Hematopoietic multipotent progenitor cell treated with erythropoietin and hydrocortisone succinate and interleukin-3 and kit ligand, for 8 days (in vitro differentiated cells): ENCODE measurements at regions not wholly inside any gene's neighbourhood (a gene's known extent, or its start where the extent isn't known, plus 50 kb on each side); places are given as distances from the start of the nearest gene placed in this dataset.
A peak's percentile ranks its signal among the peaks of the same experiment; 100 is the strongest.

ENCODE experiments used
- DNase-seq: peaks from one replicate; pipeline ENCODE4 v3.0.0-alpha.2; 2015

GRCh38 chr5:106167766-106168165 is 1503.0 kb downstream of the EFNA5 start:
- no peak for DNase-seq

GRCh38 chr5:106163233-106163632 is 1507.5 kb downstream of the EFNA5 start:
- no peak for DNase-seq

GRCh38 chr5:106159616-106160015 is 1511.1 kb downstream of the EFNA5 start:
- no peak for DNase-seq

- no peak for DNase-seq
Measured at GRCh38 chr5:106154280-106154716, 1516.4 kb downstream of the EFNA5 start.

- DNase-seq, result no peak
Measured at GRCh38 chr5:106152569-106152968, 1518.2 kb downstream of the EFNA5 start.

- no peak for DNase-seq
Measured at GRCh38 chr5:106142116-106142515, 1528.6 kb downstream of the EFNA5 start.

GRCh38 chr5:106140101-106140500 is 1530.6 kb downstream of the EFNA5 start:
- DNase-seq, result no peak

GRCh38 chr5:106136061-106136460 is 1534.7 kb downstream of the EFNA5 start:
- DNase-seq, result no peak

GRCh38 chr5:106135473-106135872 is 1535.3 kb downstream of the EFNA5 start:
- no peak for DNase-seq

- no peak for DNase-seq
Measured at GRCh38 chr5:106134549-106134948, 1536.2 kb downstream of the EFNA5 start.

GRCh38 chr5:106127985-106128384 is 1542.8 kb downstream of the EFNA5 start:
- no peak for DNase-seq

GRCh38 chr5:106127341-106127781 is 1543.4 kb downstream of the EFNA5 start:
- DNase-seq, result no peak

GRCh38 chr5:106121972-106122605 is 1548.6 kb downstream of the EFNA5 start:
- peak; percentile 13 for DNase-seq

GRCh38 chr5:106116682-106117081 is 1554.1 kb downstream of the EFNA5 start:
- no peak for DNase-seq

- no peak for DNase-seq
Measured at GRCh38 chr5:106113922-106114321, 1556.8 kb downstream of the EFNA5 start.

- DNase-seq, result no peak
Measured at GRCh38 chr5:106106384-106106783, 1564.4 kb downstream of the EFNA5 start.

- no peak for DNase-seq
Measured at GRCh38 chr5:106097340-106097739, 1573.4 kb downstream of the EFNA5 start.

GRCh38 chr5:106094839-106095238 is 1575.9 kb downstream of the EFNA5 start:
- DNase-seq, result no peak

GRCh38 chr5:106094204-106094607 is 1576.5 kb downstream of the EFNA5 start:
- no peak for DNase-seq

GRCh38 chr5:106093134-106093533 is 1577.6 kb downstream of the EFNA5 start:
- no peak for DNase-seq

GRCh38 chr5:106092455-106092854 is 1578.3 kb downstream of the EFNA5 start:
- DNase-seq, result no peak

- DNase-seq, result no peak
Measured at GRCh38 chr5:106089073-106089472, 1581.7 kb downstream of the EFNA5 start.

GRCh38 chr5:106088462-106088861 is 1582.3 kb downstream of the EFNA5 start:
- DNase-seq, result no peak

- no peak for DNase-seq
Measured at GRCh38 chr5:106086352-106086751, 1584.4 kb downstream of the EFNA5 start.

- DNase-seq, result no peak
Measured at GRCh38 chr5:106085556-106085955, 1585.2 kb downstream of the EFNA5 start.
